IMR-90 (cell line): ENCODE measurements at regions not wholly inside any gene's neighbourhood (a gene's known extent, or its start where the extent isn't known, plus 50 kb on each side); places are given as distances from the start of the nearest gene placed in this dataset.

ENCODE experiments used
- ATAC-seq: fragments of 200-7000 bp; cut with Tn5 transposase; 2 replicates; pipeline ENCODE4 v1.9.1; 2020; ENCODE audit warnings: low read depth, mild to moderate bottlenecking, moderate library complexity
- BruUV-seq: library from RNA; stranded (reverse); fragments of 400-500 nt; replicated peaks from 2 replicates; lab custom pipeline; 2021; lab: Mats Ljungman, UMichigan
- CTCF ChIA-PET: fragments of 300-600 bp; formaldehyde crosslinking; extraction: SDS; loops from one replicate; lab custom pipeline; 2021; ENCODE audit warnings: antibody characterized with exemption; lab: Yijun Ruan, JAX
- POLR2A ChIA-PET: fragments of 300-600 bp; sonication (Branson Sonifier 250); formaldehyde crosslinking; loops from one replicate; lab custom pipeline; 2022; ENCODE audit warnings: antibody characterized with exemption; ENCODE audit not compliant: unreplicated experiment; lab: Charles Lee
- DNase-seq: peaks from one replicate; pipeline ENCODE4 v3.0.0; 2013
- H2AFZ ChIP-seq: replicated peaks from 2 replicates; pipeline ENCODE3; 2013; ENCODE audit warnings: low read length, mild to moderate bottlenecking; ENCODE audit not compliant: poor library complexity
- H2AK5ac ChIP-seq: 2 replicates; pipeline ENCODE4 v1.6.1; 2013; ENCODE audit warnings: low read depth, low read length, inconsistent platforms
- H2AK9ac ChIP-seq: replicated peaks from 2 replicates; pipeline ENCODE3; 2013; ENCODE audit warnings: mild to moderate bottlenecking, low read depth, low read length, moderate library complexity; ENCODE audit not compliant: poor library complexity
- H2BK120ac ChIP-seq: 2 replicates; pipeline ENCODE4 v1.6.1; 2013; ENCODE audit warnings: low read depth, low read length, inconsistent platforms
- H2BK15ac ChIP-seq: 3 replicates; pipeline ENCODE4 v1.6.1; 2013; ENCODE audit warnings: low read depth, low read length, inconsistent platforms
- H2BK20ac ChIP-seq: 2 replicates; pipeline ENCODE4 v1.6.1; 2013; ENCODE audit warnings: low read depth, mild to moderate bottlenecking, inconsistent platforms, low read length, moderate library complexity
- H2BK5ac ChIP-seq: 2 replicates; pipeline ENCODE4 v1.6.1; 2013; ENCODE audit warnings: mild to moderate bottlenecking, low read depth, low read length, inconsistent platforms; ENCODE audit not compliant: poor library complexity, severe bottlenecking
- H3K14ac ChIP-seq: replicated peaks from 2 replicates; pipeline ENCODE4 v1.6.1; 2013; ENCODE audit warnings: low read depth, low read length, inconsistent platforms
- H3K18ac ChIP-seq: 2 replicates; pipeline ENCODE4 v1.6.1; 2013; ENCODE audit warnings: low read depth, low read length, control low read depth
- H3K23ac ChIP-seq: 2 replicates; pipeline ENCODE4 v1.6.1; 2013; ENCODE audit warnings: low read depth, low read length, inconsistent platforms
- H3K27ac ChIP-seq: 2 replicates; pipeline ENCODE4 v1.5.1; 2013; ENCODE audit warnings: mild to moderate bottlenecking, control low read depth, low read length; ENCODE audit not compliant: insufficient read depth
- H3K27me3 ChIP-seq: 2 replicates; pipeline ENCODE4 v1.6.1; 2013; ENCODE audit warnings: low read length; ENCODE audit not compliant: control insufficient read depth, insufficient read depth
- H3K36me3 ChIP-seq: 2 replicates; pipeline ENCODE4 v1.6.1; 2013; ENCODE audit warnings: low read length, mixed read lengths; ENCODE audit not compliant: control insufficient read depth, insufficient read depth
- H3K4ac ChIP-seq: 2 replicates; pipeline ENCODE4 v1.6.1; 2013; ENCODE audit warnings: low read depth, low read length, inconsistent platforms
- H3K4me1 ChIP-seq: 2 replicates; pipeline ENCODE4 v1.6.1; 2013; ENCODE audit warnings: low read length, mixed read lengths; ENCODE audit not compliant: control insufficient read depth, insufficient read depth
- H3K4me2 ChIP-seq: 2 replicates; pipeline ENCODE4 v1.6.1; 2013; ENCODE audit warnings: low read depth, mild to moderate bottlenecking, control low read depth, low read length, moderate library complexity
- H3K4me3 ChIP-seq: 2 replicates; pipeline ENCODE4 v1.5.1; 2013; ENCODE audit warnings: low read depth, mild to moderate bottlenecking, control low read depth, low read length, moderate library complexity; ENCODE audit not compliant: insufficient read depth
- H3K56ac ChIP-seq: 2 replicates; pipeline ENCODE4 v1.6.1; 2013; ENCODE audit warnings: low read length, inconsistent platforms; ENCODE audit not compliant: insufficient read depth; ENCODE audit errors: extremely low read depth
- H3K79me1 ChIP-seq, 2 experiments: 2 replicates each; pipeline ENCODE4 v1.6.1; 2013; ENCODE audit warnings: low read length in 2 of 2, inconsistent platforms in 1 of 2, low read depth in 1 of 2
- H3K9ac ChIP-seq: 2 replicates; pipeline ENCODE4 v1.6.1; 2013; ENCODE audit warnings: low read depth, low read length, control low read depth
- H3K9me1 ChIP-seq: 2 replicates; pipeline ENCODE4 v1.6.1; 2013; ENCODE audit warnings: low read length, inconsistent platforms; ENCODE audit not compliant: insufficient read depth
- H3K9me3 ChIP-seq: 2 replicates; pipeline ENCODE4 v1.6.1; 2013; ENCODE audit warnings: low read length; ENCODE audit not compliant: control insufficient read depth, insufficient read depth
- H4K20me1 ChIP-seq: 2 replicates; pipeline ENCODE4 v1.6.1; 2013; ENCODE audit warnings: low read length, inconsistent platforms; ENCODE audit not compliant: insufficient read depth
- H4K5ac ChIP-seq: 2 replicates; pipeline ENCODE4 v1.6.1; 2013; ENCODE audit warnings: mild to moderate bottlenecking, low read depth, low read length, control low read depth
- H4K8ac ChIP-seq, 2 experiments: 2 replicates each; pipeline ENCODE4 v1.6.1; 2013; ENCODE audit warnings: low read depth in 2 of 2, low read length in 2 of 2, control low read depth in 1 of 2, inconsistent platforms in 1 of 2
- H4K91ac ChIP-seq: 2 replicates; pipeline ENCODE4 v1.6.1; 2013; ENCODE audit warnings: low read depth, low read length, inconsistent platforms; ENCODE audit not compliant: insufficient read depth
- BHLHE40 ChIP-seq: fragments of 150-350 bp; IDR thresholded peaks from 2 replicates; pipeline ENCODE4 v1.6.1; 2016; ENCODE audit warnings: mild to moderate bottlenecking, low read depth, low read length
- CEBPB ChIP-seq: IDR thresholded peaks from 2 replicates; pipeline ENCODE4 v1.6.1; 2012; ENCODE audit warnings: low read depth, low read length, improper control_type of control experiment
- CHD1 ChIP-seq: IDR thresholded peaks from 2 replicates; pipeline ENCODE4 v1.6.1; 2012; ENCODE audit warnings: low read depth, low read length, improper control_type of control experiment
- CTCF ChIP-seq: conservative IDR thresholded peaks from 2 replicates; pipeline ENCODE4 v1.5.1; 2012; ENCODE audit warnings: mild to moderate bottlenecking, low read depth, low read length, improper control_type of control experiment
- FOS ChIP-seq: fragments of 150-350 bp; IDR thresholded peaks from 2 replicates; pipeline ENCODE4 v1.6.1; 2016; ENCODE audit warnings: low read depth, low read length
- MAZ ChIP-seq: IDR thresholded peaks from 2 replicates; pipeline ENCODE4 v1.6.1; 2012; ENCODE audit warnings: low read depth, mild to moderate bottlenecking, low read length, improper control_type of control experiment, moderate library complexity, borderline replicate concordance
- NFE2L2 ChIP-seq: fragments of 150-350 bp; IDR thresholded peaks from 2 replicates; pipeline ENCODE4 v1.6.1; 2016; ENCODE audit warnings: low read depth, mild to moderate bottlenecking, low read length
- RAD21 ChIP-seq: IDR thresholded peaks from 2 replicates; pipeline ENCODE4 v1.6.1; 2012; ENCODE audit warnings: low read length, improper control_type of control experiment
- RCOR1 ChIP-seq: IDR thresholded peaks from 2 replicates; pipeline ENCODE4 v1.6.1; 2012; ENCODE audit warnings: mild to moderate bottlenecking, low read length, improper control_type of control experiment; ENCODE audit not compliant: insufficient replicate concordance
- SMC3 ChIP-seq: fragments of 150-350 bp; IDR thresholded peaks from 2 replicates; pipeline ENCODE4 v1.6.1; 2016; ENCODE audit warnings: low read depth, mild to moderate bottlenecking, antibody characterized with exemption, low read length, moderate library complexity
- WGBS, 2 experiments: methylation state at CpG; one replicate each; pipeline versions ENCODE4 v1.1.5 to v1.1.7; 2013; ENCODE audit warnings: missing lambda C conversion rate in 2 of 2; ENCODE audit not compliant: insufficient read length in 1 of 2; ENCODE audit errors: extremely low coverage in 2 of 2; 5-methylcytosine and 5-hydroxymethylcytosine counted together
- dilution Hi-C: fragments of 300-500 bp; cut with HindIII; formaldehyde crosslinking; loops from one replicate; pipeline ENCODE4 v1.14.3; 2018; ENCODE audit warnings: low sequenced_read_pairs; ENCODE audit not compliant: unreplicated experiment
- in situ Hi-C: fragments of 300-500 bp; cut with MboI; formaldehyde crosslinking; loops from 3 replicates; pipeline ENCODE4 v1.14.3; 2019; ENCODE audit warnings: low sequenced_read_pairs, inconsistent platforms, mixed read lengths
- intact Hi-C: fragments of 100-400 bp; cut with micrococcal nuclease; formaldehyde crosslinking; loops from 2 replicates; pipeline ENCODE4 v1.10.0; 2022
- TF ChIP-seq, protein P1 (sequence below): fragments of 150-350 bp; IDR thresholded peaks from 2 replicates; pipeline ENCODE4 v1.6.1; 2016; ENCODE audit warnings: low read depth, mild to moderate bottlenecking, low read length, moderate library complexity, borderline replicate concordance
- TF ChIP-seq, protein P2 (sequence below): fragments of 150-350 bp; IDR thresholded peaks from 2 replicates; pipeline ENCODE4 v1.6.1; 2017; ENCODE audit warnings: mild to moderate bottlenecking, antibody characterized with exemption, low read length, low read depth

DNA sequence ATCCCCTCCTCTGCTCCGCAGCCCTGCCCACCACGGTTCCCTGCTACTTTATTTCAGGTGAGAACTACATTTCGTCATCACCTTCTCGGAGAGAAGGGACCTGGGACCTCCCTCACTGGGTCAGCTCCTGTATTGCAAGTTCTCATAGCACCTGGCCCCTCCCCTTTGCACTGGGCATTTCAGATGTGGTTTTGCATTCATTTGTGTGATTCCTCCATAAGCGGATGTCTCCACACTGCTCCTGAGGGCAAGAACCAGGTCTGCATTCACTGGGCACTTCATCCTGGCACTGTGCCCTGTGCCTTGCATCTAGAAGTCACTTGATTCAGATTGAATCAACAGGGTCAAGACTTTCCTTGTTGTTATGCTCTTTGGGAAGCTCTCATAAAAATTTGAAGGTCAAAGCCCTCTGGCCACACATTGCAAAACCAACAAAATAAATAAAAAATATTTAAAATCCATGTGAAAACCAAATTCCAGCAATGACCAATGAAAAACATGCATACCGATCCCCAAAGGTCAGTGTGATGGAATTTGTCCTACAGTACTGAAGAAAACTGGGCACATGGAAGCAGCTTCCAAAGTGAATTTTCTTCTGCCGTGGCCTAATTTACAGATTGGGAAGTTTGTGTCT, 89.1 kb upstream of the F13A1 start:
- Histone ChIP-seq H3K18ac (no peak overlapping the region), H3K56ac (no peak overlapping the region), H2BK5ac (no peak overlapping the region), H2AK5ac (no peak overlapping the region), H3K9me1 (no peaks in the 10 kb centered on the region), H2AK9ac (no peak overlapping the region), H3K14ac (no peak overlapping the region), H3K36me3 (no peaks in the 10 kb centered on the region), H3K23ac (no peak overlapping the region), H4K5ac (no peak overlapping the region), H3K9ac (no peak overlapping the region), H2BK20ac (no peak overlapping the region), H3K27me3 (no peaks in the 10 kb centered on the region), H4K91ac (no peak overlapping the region), H2BK120ac (no peak overlapping the region), H3K9me3 (peaks cover 16% of the 10 kb centered on the region), H3K4me3 (no peak overlapping the region), H2AFZ (no peak overlapping the region), H3K4me2 (no peak overlapping the region), H2BK15ac (no peak overlapping the region), H3K4me1 (no peaks in the 10 kb centered on the region), H3K27ac (no peak overlapping the region), H3K79me1 (no peaks in the 10 kb centered on the region), H4K20me1 (no peaks in the 10 kb centered on the region), H3K4ac (no peak overlapping the region), H4K8ac (no peak overlapping the region)
- DNase-seq (no peak), ATAC-seq (no peak)
- POLR2A ChIA-PET: no interaction called here
- BruUV-seq: no TSS peak
- in situ Hi-C loops (no loop called here), dilution Hi-C loops (no loop called here), intact Hi-C loops (no loop called here)
- TF ChIP-seq SMC3 (no peak), BHLHE40 (no peak), RCOR1 (no peak), CTCF (no peak), NFE2L2 (no peak), MAZ (no peak), CHD1 (no peak), FOS (no peak), CEBPB (no peak), RAD21 (no peak)
- TF ChIP-seq, protein P1, sequence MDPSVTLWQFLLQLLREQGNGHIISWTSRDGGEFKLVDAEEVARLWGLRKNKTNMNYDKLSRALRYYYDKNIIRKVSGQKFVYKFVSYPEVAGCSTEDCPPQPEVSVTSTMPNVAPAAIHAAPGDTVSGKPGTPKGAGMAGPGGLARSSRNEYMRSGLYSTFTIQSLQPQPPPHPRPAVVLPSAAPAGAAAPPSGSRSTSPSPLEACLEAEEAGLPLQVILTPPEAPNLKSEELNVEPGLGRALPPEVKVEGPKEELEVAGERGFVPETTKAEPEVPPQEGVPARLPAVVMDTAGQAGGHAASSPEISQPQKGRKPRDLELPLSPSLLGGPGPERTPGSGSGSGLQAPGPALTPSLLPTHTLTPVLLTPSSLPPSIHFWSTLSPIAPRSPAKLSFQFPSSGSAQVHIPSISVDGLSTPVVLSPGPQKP: no peak
- TF ChIP-seq, protein P2, sequence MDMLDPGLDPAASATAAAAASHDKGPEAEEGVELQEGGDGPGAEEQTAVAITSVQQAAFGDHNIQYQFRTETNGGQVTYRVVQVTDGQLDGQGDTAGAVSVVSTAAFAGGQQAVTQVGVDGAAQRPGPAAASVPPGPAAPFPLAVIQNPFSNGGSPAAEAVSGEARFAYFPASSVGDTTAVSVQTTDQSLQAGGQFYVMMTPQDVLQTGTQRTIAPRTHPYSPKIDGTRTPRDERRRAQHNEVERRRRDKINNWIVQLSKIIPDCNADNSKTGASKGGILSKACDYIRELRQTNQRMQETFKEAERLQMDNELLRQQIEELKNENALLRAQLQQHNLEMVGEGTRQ: no peak
- WGBS, 2 experiments: no CpG with 5 or more reads among the region's 7 CpGs
- CTCF ChIA-PET: no interaction called here
